ENCODE measurements at regions not wholly inside any gene's neighbourhood (a gene's known extent, or its start where the extent isn't known, plus 50 kb on each side); places are given as distances from the start of the nearest gene placed in this dataset.

DNA sequence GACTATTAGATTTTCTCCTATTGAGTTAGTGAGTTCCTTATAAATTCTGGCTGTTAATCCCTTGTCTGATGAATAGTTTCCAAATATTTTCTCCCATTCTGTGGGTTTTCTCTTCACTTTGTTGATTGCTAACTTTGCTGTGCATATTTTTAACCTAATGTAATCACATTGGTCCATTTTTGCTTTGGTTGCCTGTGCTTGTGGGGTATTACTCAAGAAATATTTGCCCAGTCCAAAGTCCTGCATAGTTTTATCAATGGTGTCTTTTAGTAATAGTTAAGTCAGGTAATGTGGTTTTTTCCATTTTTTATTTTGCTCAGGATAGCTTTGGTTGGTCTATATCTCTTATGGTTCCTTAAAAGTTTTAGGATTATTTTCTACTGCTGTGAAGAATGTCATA, 490.3 kb downstream of the ARAP2 start:
- no peak for DNase-seq

DNA sequence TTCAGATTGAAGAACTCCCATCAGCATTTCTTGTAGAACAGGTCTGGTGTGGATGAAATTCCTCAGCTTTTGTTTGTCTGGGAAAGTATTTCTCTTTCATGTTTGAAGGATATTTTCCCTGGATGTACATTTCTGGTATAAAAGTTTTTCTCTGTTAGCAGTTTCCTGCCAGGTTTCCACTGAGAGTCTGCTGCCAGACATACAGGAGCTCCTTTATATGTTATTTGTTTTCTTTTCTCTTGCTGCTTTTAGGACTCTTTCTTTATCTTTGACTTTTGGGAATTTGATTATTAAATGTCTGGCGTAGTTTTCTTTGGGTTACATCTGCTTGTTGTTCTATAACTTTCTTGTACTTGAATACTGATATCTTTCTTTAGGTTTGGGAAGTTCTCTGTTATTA, 486.5 kb downstream of the ARAP2 start:
- no peak for DNase-seq

DNA sequence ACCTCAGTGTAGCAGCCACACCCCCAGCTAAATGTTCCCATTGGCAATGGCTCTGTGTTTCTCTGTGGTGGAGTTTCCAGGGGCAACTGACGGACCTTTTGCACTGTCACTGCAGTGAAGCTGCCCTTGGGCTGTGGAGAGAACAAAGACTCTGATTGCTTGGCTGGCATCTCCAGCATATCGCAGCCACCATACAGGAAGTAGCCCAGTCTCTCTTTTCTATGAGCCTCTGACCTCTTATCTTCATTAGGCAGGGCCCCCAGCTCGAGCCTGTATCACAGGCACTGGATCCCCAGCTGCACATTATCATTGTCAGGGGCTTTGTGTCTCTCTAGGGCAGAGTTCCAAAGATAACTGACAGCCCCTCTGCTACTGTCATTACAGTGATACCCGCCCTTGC, 483.5 kb downstream of the ARAP2 start:
- no peak for DNase-seq

DNA sequence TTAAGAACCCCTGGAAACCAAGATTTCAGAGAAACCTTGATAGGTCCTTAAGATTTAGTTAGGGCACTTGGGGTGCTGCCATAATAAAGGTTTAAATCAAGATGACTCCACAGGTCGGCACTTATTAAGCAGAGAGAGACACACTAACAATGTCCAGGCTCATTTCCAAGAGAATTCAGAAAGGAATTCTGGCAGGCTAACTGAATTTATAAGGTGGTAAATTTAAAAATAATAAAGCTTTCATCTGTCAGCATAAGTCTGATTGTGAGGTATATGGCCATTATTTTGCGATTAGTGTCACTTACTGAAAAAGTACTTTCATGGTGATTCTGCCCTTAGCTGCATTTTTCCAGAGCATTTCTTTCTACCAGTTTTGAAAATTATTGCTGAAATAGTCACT, 472.7 kb downstream of the ARAP2 start:
- DNase-seq, result no peak

DNA sequence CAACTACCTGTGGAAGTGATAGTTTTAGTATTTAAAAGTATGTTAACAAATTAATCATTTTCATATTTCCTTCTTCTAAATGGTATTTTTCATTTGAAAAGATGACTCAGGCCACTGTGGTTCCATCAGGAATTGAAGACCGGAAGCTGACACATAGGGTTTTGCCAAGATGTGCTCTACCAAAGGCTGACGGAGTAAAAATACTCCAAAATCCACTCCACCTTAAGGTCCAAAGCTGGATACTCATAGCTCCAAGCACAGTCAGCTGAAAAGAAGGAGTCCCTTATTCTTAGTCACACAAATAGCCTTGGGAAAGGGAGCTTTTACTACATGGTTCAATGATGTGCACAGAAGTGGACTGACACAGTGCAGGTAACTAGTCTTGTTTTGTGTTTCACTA, 472.0 kb downstream of the ARAP2 start:
- no peak for DNase-seq

DNA sequence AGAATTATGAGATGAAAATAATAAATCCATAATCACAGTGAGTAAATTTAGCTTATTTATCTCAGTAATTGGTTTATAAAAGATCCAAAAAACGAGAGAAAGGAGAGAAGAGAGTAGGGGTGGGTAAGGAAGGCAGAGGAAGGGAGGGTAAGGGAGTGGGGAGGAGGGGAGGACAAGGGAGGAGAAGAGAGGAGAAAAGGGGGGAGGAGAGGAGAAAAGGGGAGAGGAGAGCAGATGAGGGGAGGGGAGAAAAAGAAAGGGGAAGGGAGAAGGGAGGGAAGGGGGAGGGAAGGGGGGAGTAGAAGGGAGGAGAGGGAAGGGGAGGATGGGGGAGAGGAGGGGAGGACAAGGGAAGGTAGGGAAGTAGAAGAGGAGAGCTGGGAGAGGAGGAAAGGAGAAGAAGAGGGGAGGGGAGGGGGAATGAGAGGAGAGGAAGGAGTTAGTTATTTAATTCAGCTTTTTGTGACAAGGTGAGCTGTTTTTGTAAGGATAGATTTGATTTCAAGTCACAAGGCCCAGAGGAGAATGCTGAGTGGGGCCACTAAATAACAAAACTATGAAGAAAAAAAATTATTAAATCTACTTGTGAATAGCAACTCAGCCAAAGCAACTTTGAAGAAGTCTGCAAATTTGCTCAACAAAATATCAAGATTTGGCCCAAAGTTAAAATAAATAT, 454.3 kb downstream of the ARAP2 start:
- no peak for DNase-seq

DNA sequence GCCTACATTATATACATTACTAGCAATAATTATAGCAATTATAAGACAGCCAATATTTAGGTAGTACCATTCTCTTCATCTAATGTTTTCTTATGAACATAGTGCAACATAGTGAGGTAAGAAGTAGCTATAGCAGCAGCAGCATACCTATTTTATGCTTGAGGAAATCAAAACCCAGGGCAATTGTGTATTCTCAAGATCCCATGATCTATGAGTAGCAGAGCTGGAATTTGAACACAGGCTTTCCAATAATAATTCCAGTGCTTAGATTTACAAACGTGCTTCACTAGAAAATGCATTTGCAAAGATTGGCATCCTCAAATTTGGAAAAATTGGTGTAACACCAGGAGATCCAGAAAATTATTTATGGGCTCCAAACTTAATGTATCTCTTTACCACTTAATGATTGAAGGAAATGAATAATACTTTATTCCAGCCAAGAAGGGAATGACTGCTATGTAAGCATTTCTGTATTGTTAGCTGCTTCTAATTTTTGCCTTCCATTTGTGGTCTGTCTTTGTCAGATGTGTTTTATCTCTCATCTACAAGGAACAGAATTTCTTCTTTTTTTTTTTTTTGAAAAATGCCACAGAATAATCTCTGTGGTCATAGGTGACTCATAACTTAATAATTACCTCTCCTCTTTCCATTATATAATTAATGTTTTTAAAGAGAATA, 451.1 kb downstream of the ARAP2 start:
- no peak for DNase-seq

DNA sequence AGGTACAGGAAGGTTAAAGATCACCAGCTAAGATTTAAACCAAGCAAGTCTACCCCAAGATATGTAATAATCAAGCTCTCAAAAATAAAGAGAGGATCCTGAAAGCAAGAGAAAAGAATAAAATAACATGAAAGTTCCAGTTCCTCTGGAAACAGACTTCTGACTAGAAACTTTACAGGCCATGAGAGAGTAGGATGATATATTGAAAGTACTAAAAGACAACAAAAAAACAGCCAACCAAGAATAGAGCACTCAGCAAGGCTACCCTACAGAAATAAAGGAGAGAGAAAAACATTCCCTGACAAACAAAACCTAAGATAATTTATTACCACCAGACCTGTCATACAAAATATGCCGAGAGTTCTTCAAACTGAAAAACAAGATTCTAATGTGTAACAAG, 450.5 kb downstream of the ARAP2 start:
- DNase-seq, result no peak

DNA sequence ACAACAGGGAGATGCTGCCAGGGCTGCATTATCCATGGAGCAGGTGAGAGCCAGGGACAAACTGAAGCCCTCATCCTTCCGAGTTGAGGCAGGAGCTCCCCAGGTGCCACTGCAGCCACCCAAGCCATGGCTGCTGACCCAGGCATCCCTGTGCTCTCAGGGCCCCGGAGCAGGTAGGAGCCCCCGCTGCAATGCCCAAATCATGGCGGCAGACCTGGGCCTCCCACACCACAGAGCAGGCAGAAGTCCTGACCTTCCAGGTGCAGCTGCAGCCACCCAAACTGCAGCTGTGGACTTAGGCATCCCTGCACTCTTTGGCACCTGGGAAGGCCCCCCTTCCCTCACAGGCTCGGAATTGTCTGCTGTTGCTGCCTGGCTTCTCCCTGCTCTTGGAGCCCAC, 443.6 kb downstream of the ARAP2 start:
- DNase-seq, result no peak

DNA sequence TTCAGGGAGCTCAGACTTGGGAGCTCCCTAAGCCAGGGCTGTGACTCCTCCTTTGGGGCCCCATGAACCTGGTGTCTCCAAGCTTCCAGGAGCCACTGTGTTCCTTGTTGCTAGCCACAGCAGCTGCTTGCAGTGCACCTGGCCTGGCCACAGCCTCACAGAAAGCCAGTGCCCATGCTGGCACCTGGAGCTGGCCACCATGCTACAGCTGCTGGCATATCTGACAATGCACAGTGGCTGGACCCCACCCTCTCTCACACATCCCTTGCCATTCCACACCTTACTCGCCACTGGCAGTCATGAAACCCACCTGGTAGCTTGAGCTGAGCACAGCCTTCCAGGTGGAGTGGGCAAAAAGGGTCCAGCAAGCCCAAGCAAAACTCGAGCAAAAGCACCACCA, 441.7 kb downstream of the ARAP2 start:
- DNase-seq, result no peak

DNA sequence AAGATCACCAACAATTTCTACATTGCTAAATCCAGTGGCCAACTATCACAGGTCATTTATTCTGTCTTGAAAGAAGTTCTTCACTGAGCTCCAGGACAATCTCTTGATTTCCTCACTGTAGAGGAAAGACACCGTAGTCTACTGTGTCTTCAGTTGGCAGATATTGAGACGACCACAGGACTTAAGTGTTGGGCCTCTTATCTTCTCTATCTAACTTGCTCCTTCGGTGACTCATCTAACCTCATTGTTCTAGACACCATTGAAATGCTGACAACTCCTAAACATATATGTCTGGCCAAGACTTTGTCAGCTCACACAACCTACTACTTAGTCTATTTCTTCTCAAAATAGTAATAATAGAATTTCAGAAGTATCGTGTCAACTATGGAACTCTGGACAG, 425.8 kb downstream of the ARAP2 start:
- DNase-seq, result peak; percentile 52

DNA sequence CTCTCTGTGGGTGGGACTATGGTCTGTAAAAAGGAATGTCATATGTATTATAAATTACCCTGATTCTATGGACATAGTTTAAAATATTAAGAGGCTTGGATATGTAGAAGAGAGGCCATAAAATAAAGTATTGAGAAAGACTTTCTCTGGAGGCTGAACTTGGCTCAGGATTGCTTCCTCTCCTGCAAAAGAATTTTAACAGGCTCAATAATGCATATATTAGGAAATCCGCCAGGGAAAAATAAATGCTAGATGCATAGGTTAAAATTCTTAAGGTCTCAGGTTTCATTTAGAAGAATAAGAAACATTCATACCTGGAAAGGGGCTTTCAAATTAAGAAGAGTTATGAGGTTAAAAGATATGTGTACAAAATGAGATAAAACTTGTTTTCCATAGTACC, 424.3 kb downstream of the ARAP2 start:
- DNase-seq, result no peak

DNA sequence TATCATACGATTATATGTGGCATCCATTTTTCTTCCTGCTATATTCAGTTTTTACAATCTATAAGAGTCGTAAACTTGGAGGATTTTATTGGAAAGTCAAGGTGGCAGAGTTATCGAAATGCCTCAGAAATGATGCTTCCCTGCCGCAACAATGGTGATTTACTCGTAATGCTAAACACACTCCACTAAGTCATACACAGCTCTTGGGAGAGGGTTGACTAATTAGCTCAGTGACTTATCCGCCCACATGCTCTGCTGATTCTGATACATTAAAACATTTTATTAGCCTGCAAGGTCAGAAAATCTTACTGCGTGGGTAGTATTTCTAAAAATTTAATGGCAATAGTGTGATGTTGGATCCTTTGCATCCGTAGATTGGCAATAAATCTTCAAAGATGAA, 420.1 kb downstream of the ARAP2 start:
- DNase-seq, result no peak

DNA sequence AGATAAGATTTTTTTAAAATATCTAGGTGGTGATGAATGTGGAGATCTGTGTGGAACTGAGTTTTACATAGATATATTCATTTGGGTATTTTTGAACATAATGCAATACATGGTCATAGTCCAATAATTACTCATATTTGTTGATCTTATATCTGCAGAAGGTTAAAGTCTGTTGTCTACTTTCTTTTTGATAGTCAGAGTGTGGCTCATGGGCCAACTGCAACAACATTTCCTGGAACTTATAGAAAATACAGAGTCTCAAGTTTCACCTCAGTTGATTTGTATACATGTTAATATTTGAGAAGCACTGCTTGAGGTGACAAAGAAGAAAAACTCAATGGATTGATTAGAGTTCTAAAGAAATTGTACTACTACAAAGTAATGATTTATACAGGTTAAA, 408.4 kb downstream of the ARAP2 start:
- no peak for DNase-seq

DNA sequence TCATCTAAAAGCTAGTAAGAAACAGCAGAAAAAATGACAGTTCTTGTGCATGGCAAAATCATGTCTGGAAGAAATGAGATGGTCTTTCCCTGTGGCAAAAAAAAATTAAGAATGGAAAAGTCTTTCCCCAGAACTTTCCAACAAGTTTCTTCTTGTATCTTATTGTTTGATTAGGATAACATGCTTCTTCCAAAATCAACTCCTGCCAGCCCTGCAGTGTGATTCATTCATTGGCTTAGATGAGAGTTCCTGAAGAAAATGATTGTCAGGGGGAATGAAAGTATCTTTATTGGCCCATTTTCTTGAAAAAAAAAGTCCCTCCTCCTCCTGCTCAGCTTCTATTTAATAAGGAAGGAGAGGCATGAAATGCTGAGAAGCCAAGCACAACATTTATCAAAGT, 407.7 kb downstream of the ARAP2 start:
- DNase-seq, result no peak

DNA sequence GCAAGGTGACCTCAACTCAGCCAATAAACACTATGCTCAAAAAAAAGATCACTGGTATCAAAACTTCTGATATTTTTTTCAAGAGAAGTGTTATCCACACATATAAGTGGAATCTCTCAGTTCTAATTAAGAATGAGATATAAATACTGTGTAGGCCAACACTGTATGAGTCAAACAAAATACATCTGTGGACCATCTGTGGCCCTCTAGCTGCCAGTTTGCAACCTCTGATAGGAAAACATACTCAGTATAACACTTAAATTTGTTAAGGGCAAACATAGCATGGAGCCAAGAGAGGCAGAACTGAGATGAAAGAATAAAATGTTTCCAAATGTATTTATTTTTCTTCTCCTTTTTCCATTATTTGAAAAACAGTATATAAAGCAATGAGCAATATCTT, 377.3 kb downstream of the ARAP2 start:
- DNase-seq, result no peak

DNA sequence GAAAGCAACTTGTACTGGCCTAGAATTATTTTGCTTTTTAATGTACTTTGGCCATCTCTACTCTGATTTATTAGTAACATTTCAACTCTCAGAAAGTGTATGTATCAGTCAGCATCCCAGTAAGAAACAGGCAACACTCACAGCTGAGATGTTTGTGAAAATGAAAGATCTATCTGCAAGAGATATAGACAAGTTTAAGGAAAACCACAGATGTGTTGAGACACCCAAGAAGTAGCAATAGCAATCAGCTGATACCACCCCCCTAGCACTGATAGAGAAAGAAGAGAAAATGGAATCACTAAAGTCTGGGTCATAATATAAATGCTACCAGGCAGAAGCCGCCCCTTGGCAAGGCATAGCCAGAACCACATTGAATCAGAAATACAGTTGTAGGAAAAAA, 372.0 kb downstream of the ARAP2 start:
- DNase-seq, result no peak

DNA sequence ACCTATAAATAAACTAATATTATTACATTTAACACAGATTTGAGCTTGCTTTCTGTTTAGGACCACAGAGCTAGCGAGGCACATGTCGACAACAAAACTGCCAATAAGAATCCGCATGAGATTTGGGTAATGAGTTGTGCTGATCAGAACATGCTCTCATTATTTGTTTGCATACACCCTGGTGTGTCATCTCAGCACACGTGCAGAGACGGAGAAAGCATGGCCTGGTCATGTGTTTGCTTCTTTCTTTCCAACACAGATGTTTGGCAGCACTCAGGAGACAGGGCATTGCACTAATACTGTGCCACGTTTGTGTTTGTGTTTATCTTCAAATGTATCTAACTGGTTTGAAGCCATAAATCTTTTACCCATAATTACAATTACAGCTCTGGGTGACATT, 364.8 kb downstream of the ARAP2 start:
- DNase-seq, result no peak

DNA sequence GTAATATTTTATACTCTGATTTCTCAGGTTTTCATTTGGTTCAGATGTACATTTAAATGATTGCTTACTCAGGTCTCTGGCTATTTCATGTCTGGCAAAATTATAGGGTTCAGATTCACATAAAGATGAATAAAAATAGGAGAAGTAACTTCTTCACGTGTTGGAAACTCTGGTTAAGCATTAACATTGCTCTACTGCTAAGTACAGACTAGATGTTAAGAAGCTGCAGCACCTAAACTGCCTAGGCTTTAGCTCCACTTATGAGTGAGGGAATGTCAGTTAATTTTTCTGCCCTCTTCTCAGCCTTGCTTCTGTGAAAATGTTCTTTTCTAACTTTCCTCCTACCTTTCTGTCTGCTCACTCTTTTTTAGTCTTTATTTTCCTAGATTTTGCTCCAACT, 361.2 kb downstream of the ARAP2 start:
- DNase-seq, result no peak

DNA sequence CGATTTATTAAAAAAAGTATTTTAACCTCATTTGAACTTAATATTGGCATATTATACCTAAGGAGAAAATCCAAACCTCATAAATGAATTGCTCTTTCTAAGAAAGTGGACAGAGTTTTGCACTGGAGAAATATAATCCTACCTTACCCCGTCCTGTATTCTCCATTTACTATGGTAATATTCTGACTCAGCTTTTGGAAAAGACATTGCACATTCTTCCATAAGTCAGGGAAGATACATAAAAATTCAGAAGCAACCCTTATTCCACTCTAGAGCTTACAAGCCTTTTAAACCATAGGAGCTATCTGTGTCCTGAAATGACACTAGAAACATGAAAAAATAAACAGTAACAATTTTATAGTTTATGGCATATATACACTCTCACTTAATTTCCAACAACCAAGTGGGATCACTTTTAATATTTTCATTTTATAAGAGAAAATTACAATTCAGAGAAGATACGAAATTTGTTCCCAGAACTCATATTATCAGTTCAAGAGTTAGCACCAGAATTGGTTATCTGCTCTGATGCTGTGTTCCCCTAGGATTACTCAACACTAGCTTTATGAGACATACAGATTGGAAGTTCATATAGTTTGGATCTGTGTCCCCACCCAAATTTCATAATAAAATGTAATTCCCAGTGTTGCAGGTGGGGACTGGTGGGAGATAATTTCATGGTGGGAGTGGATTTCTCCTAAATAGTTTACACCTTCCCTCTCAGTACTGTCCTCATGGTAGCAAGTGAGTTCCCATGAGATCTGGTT, 359.4 kb downstream of the ARAP2 start:
- no peak for DNase-seq

DNA sequence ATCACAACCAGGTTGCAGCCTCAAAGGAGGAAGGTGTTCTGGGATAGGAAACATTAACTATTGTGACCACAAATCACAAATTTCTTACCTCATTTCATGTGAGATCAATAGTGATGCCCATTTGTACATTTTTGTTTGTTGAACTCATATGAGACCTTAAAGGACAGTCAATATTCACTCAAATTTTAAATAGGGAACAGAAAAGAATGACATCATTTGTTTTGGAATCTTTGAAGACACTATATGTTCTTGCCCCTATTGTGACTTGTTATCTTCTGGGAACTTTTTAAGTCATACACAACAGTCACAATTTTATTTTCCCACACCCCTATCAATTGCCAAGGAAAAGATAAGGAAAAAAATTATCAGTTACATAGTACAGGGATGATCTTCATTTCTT, 346.5 kb downstream of the ARAP2 start:
- no peak for DNase-seq

DNA sequence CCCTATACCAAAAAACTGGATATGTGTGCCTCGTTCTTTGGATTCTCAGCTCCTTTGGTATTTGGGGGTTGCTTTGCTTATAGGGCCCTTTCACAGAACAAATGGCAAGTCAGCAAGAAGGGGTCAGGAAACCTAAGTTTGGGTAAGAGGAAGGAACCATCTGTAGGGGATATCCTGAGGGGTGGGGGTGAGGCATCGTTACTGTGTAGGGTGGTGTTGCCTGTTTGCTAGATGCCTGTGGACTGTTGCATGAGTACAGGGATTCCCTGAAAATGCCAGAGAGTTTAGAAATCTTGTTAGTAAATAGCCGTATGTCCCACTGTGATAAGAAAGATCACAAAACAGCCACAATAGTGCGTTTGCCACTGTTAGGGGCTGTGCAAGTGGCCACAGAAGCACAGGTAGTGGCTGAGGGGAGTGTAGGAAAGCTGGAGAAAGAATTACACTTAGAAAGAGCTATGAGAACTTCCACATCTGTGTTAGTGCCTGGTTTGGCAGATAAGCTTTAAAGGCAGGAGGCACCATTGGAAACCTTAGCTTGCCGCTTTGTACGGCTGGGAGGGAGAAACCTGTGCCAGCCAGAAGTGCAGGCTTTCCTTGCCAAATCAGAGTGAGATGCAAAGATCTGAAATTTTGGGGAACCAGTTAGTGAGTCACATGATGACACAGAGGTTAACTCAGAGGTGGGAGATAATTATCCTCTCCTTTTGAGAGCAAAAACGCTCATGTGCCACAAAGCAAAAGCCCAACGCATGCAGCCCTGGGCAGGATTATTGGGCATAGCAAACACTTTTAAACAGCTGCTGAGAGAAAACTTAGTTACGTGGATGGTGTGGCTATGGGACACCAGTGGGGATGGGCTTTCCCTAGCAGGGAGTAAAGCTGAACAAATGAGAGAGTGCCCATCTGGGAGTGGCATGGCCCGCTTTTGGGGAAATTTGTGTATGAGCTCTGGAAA, 343.7 kb downstream of the ARAP2 start:
- DNase-seq, result no peak

DNA sequence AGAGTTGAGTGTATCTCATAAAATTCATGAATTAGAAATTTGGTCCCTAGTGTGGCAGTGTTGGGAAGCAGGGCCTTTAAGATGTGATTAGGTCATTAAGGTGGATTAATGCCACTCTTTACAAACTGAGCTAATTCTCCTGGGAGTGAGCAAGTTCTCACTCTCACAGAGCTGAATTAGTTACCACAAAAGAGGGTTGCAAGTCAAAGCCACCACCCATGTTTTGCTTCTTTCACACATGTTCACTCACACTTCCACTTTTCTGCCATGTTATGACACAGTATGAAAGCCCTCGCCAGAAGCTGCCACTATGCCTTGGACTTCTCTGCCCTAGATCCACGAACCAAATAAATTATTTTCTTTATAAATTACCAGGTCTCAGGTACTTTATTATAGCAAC, 332.1 kb downstream of the ARAP2 start:
- no peak for DNase-seq

All from islet precursor cell (in vitro differentiated cells).